Esophagus muscularis mucosa (tissue), 4 donors: ENCODE measurements at regions not wholly inside any gene's neighbourhood (a gene's known extent, or its start where the extent isn't known, plus 50 kb on each side); places are given as distances from the start of the nearest gene placed in this dataset.

Experiments
- CTCF ChIP-seq, 3 experiments: fragments of 200-600 bp in 2 of 3; fragments of 450-650 bp in 1 of 3; sonication (generic) in 2 of 3; IDR thresholded peaks; one replicate each; pipeline ENCODE4 v1.5.1; 2017 to 2019; ENCODE audit warnings: antibody characterized with exemption in 3 of 3, mild to moderate bottlenecking in 2 of 3, moderate library complexity in 1 of 3
- EP300 ChIP-seq: sonication (generic); formaldehyde crosslinking; IDR thresholded peaks from one replicate; pipeline ENCODE4 v1.6.1; 2017; ENCODE audit warnings: antibody characterized with exemption
- POLR2A ChIP-seq: fragments of 450-650 bp; IDR thresholded peaks from one replicate; pipeline ENCODE4 v1.6.1; 2017; ENCODE audit warnings: antibody characterized with exemption, moderate library complexity, mild to moderate bottlenecking, low read depth

- no peak for TF ChIP-seq EP300
- TF ChIP-seq CTCF (IDR thresholded peaks at IDR 0.05): no peak
- no peak for TF ChIP-seq POLR2A
Observed at GRCh38 chr6:137339929-137340559, 120.9 kb upstream of the IFNGR1 start.
